Parathyroid adenoma (tissue), 2 donors: ENCODE measurements at regions not wholly inside any gene's neighbourhood (a gene's known extent, or its start where the extent isn't known, plus 50 kb on each side); places are given as distances from the start of the nearest gene placed in this dataset.
"Not testable (repeated sequence)": the region's sequence is repeated elsewhere in the genome, so short reads cannot be mapped to it uniquely, and the experiment has no call there.

ENCODE experiments used
- H2AFZ ChIP-seq: fragments of 300-600 bp; sonication (generic); one replicate; pipeline ENCODE4 v1.7.0; 2017; ENCODE audit warnings: antibody characterized with exemption, mild to moderate bottlenecking
- H3K27ac ChIP-seq: fragments of 300-600 bp; sonication (generic); one replicate; pipeline ENCODE4 v1.7.0; 2017
- H3K27me3 ChIP-seq: fragments of 300-600 bp; sonication (generic); one replicate; pipeline ENCODE4 v1.7.0; 2017; ENCODE audit warnings: low read length; ENCODE audit not compliant: control insufficient read depth, insufficient read depth
- H3K36me3 ChIP-seq: fragments of 300-600 bp; sonication (generic); one replicate; pipeline ENCODE4 v1.7.0; 2017; ENCODE audit warnings: low read length; ENCODE audit not compliant: control insufficient read depth, insufficient read depth
- H3K4me1 ChIP-seq: fragments of 300-600 bp; sonication (generic); one replicate; pipeline ENCODE4 v1.7.0; 2017; ENCODE audit warnings: control low read depth
- H3K4me2 ChIP-seq: fragments of 300-600 bp; sonication (generic); one replicate; pipeline ENCODE4 v1.7.0; 2017; ENCODE audit warnings: low read length
- H3K4me3 ChIP-seq: fragments of 300-600 bp; sonication (generic); one replicate; pipeline ENCODE4 v1.7.0; 2017; ENCODE audit warnings: low read depth, low read length
- H3K79me2 ChIP-seq: fragments of 300-600 bp; sonication (generic); one replicate; pipeline ENCODE4 v1.7.0; 2017; ENCODE audit warnings: control low read depth
- H3K9ac ChIP-seq: fragments of 300-600 bp; sonication (generic); one replicate; pipeline ENCODE4 v1.7.0; 2017; ENCODE audit warnings: mild to moderate bottlenecking
- H3K9me3 ChIP-seq: fragments of 300-600 bp; sonication (generic); one replicate; pipeline ENCODE4 v1.7.0; 2017; ENCODE audit warnings: low read length; ENCODE audit not compliant: control insufficient read depth
- TF ChIP-seq, protein P1 (sequence below): fragments of 300-600 bp; sonication (generic); IDR thresholded peaks from one replicate; pipeline ENCODE4 v1.7.0; 2017; ENCODE audit warnings: antibody characterized with exemption, mild to moderate bottlenecking
- donor health status: primary hyperparathyroidism.

DNA sequence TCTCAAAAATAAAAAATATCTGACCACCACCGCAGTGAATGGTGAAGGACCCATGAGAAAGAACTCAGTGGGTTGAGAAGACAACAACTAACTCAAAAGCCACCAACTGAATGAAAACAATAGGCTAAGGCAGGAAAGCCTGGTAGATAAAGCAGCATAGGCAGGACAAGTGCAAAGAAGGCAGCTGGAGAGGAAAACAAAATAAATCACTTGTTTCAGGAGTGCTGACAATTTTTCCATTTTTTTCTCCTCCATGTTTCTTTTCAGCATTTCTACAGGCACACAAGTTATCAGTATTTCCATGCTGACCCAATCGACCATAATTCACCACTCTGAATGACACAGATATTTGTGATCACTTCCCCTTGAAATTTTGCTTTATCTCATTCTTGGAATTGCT lies 597.8 kb downstream of the LIG4 start:
- no peak overlapping the region for H3K27ac ChIP-seq
- H3K9ac ChIP-seq, result no peak overlapping the region
- H3K27me3 ChIP-seq, result no peaks in the 10 kb centered on the region
- no peaks in the 10 kb centered on the region for H3K36me3 ChIP-seq
- no peak overlapping the region for H3K4me3 ChIP-seq
- H3K9me3 ChIP-seq, result no peaks in the 10 kb centered on the region
- H3K79me2 ChIP-seq, result no peaks in the 10 kb centered on the region
- no peaks in the 10 kb centered on the region for H3K4me1 ChIP-seq
- TF ChIP-seq, protein P1, sequence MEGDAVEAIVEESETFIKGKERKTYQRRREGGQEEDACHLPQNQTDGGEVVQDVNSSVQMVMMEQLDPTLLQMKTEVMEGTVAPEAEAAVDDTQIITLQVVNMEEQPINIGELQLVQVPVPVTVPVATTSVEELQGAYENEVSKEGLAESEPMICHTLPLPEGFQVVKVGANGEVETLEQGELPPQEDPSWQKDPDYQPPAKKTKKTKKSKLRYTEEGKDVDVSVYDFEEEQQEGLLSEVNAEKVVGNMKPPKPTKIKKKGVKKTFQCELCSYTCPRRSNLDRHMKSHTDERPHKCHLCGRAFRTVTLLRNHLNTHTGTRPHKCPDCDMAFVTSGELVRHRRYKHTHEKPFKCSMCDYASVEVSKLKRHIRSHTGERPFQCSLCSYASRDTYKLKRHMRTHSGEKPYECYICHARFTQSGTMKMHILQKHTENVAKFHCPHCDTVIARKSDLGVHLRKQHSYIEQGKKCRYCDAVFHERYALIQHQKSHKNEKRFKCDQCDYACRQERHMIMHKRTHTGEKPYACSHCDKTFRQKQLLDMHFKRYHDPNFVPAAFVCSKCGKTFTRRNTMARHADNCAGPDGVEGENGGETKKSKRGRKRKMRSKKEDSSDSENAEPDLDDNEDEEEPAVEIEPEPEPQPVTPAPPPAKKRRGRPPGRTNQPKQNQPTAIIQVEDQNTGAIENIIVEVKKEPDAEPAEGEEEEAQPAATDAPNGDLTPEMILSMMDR, result no peak
- H3K4me2 ChIP-seq, result no peak overlapping the region
- no peak overlapping the region for H2AFZ ChIP-seq

DNA sequence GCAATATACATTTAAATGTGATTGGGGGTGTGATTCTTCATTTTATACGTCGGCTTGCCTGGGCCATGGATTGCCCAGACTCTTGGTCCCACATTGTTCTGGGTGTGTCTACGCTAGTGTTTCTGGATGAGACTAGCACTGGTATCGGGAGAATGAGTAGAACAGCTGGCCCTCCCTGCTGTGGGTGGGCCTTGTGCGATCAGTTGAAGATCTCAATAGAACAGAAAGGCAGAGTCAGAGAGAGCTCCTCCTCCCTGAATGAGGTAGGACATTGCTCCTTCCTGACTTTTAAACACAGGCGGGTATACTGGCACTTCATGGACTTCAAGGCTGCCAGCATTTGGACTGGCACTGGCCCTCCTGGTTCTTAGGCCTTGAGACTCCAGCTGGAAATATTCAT lies 603.0 kb downstream of the LIG4 start:
- Histone ChIP-seq H3K9me3 (no peaks in the 10 kb centered on the region), H3K36me3 (no peaks in the 10 kb centered on the region), H3K9ac (no peak overlapping the region), H3K4me2 (no peak overlapping the region), H2AFZ (no peak overlapping the region), H3K4me1 (no peaks in the 10 kb centered on the region), H3K27ac (no peak overlapping the region), H3K4me3 (no peak overlapping the region), H3K79me2 (no peaks in the 10 kb centered on the region), H3K27me3 (no peaks in the 10 kb centered on the region)
- TF ChIP-seq, protein P1, result no peak

DNA sequence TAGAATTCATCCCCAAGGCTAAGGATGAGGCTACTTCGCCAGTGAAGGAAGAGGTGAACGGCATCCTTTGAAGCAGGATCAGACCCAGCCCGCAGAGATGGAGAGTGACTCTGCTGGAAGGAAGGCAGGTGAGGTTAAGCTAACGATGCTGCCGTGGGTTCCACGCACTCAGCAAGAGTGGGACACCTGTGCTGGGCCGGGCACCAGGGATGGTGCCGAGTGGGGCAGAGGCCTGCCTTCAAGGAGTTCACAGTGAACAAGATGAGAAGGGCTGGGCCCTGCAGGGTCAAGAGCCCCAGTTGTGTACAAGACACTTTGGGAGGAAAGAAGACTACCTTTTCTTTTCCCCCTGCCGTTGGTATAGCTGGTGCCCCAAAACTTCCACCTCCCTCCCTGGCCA lies 606.6 kb downstream of the LIG4 start:
- TF ChIP-seq, protein P1, result no peak
- no peak overlapping the region for H3K4me3 ChIP-seq
- no peak overlapping the region for H3K27ac ChIP-seq
- H2AFZ ChIP-seq, result no peak overlapping the region
- H3K4me1 ChIP-seq, result no peaks in the 10 kb centered on the region
- H3K9ac ChIP-seq, result no peak overlapping the region
- H3K4me2 ChIP-seq, result no peak overlapping the region
- no peaks in the 10 kb centered on the region for H3K79me2 ChIP-seq
- H3K36me3 ChIP-seq, result no peaks in the 10 kb centered on the region
- H3K9me3 ChIP-seq, result no peaks in the 10 kb centered on the region
- H3K27me3 ChIP-seq, result no peaks in the 10 kb centered on the region

DNA sequence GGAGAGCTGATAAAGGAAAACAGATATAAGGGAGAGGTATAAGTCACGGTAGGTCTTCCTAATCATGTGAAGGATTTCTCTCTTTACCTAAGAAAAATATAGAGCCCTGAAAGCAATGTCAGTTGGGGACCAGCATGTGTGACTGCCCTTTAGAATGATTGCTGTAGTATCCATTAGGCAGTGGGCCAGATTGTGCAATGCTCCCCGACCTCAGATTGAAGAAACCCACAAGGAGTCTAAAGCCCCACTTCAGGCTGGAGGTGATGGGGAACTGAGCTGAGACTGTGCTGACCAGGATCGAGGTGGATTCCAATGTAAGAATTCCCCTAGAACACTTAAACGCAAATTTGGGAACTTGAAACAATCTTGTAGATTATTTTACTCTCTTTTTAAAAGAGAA lies 614.4 kb downstream of the LIG4 start:
- no peak overlapping the region for H3K27ac ChIP-seq
- TF ChIP-seq, protein P1, result no peak
- no peak overlapping the region for H3K4me2 ChIP-seq
- no peak overlapping the region for H2AFZ ChIP-seq
- no peaks in the 10 kb centered on the region for H3K9me3 ChIP-seq
- no peak overlapping the region for H3K4me3 ChIP-seq
- no peaks in the 10 kb centered on the region for H3K79me2 ChIP-seq
- H3K9ac ChIP-seq, result no peak overlapping the region
- no peaks in the 10 kb centered on the region for H3K36me3 ChIP-seq
- H3K27me3 ChIP-seq, result no peaks in the 10 kb centered on the region
- H3K4me1 ChIP-seq, result no peaks in the 10 kb centered on the region

DNA sequence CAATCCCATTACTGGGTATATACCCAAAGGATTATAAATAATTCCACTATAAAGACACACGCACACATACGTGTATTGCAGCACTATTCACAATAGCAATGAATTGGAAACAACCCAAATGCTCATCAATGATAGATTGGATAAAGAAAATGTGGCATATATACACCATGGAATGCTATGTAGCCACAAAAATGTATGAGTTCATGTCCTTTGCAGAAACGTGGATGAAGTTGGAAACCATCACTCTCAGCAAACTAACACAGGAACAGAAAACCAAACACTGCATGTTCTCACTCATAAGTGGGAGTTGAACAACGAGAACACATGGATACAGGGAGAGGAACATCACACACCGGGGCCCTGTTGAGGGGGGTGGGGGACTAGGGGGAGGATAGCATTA lies 619.0 kb downstream of the LIG4 start:
- H3K9ac ChIP-seq, H2AFZ ChIP-seq, H3K4me3 ChIP-seq, H3K36me3 ChIP-seq, H3K27ac ChIP-seq, H3K79me2 ChIP-seq, H3K4me2 ChIP-seq, H3K4me1 ChIP-seq, H3K9me3 ChIP-seq, H3K27me3 ChIP-seq: not testable (repeated sequence)
